DOHH2 (cell line): ENCODE measurements at regions not wholly inside any gene's neighbourhood (a gene's known extent, or its start where the extent isn't known, plus 50 kb on each side); places are given as distances from the start of the nearest gene placed in this dataset.

Experiments used
- H3F3A ChIP-seq: fragments of 200-600 bp; sonication (generic), shearing (Covaris generic); 2 replicates; pipeline ENCODE4 v1.6.0; 2016; ENCODE audit warnings: antibody characterized with exemption, mild to moderate bottlenecking; ENCODE audit not compliant: control insufficient read depth, insufficient read depth
- H3K27ac ChIP-seq: fragments of 200-600 bp; sonication (generic); 2 replicates; pipeline ENCODE4 v1.5.1; 2014; ENCODE audit warnings: low read depth, mild to moderate bottlenecking, low read length, moderate library complexity
- H3K27me3 ChIP-seq: fragments of 200-600 bp; sonication (generic); 2 replicates; pipeline ENCODE4 v1.6.1; 2014; ENCODE audit warnings: mild to moderate bottlenecking, low read length, mixed read lengths; ENCODE audit not compliant: control insufficient read depth
- H3K36me3 ChIP-seq: fragments of 200-600 bp; sonication (generic); 2 replicates; pipeline ENCODE4 v1.6.1; 2014; ENCODE audit warnings: mild to moderate bottlenecking, low read length, moderate library complexity, mixed read lengths; ENCODE audit not compliant: control insufficient read depth
- H3K4me1 ChIP-seq: fragments of 200-600 bp; sonication (generic); 2 replicates; pipeline ENCODE4 v1.6.1; 2014; ENCODE audit warnings: mild to moderate bottlenecking, low read length, mixed read lengths; ENCODE audit not compliant: control insufficient read depth
- H3K4me2 ChIP-seq: fragments of 200-600 bp; sonication (generic); 2 replicates; pipeline ENCODE4 v1.6.0; 2014; ENCODE audit warnings: mild to moderate bottlenecking, low read length, moderate library complexity
- H3K4me3 ChIP-seq: fragments of 200-600 bp; sonication (generic); 2 replicates; pipeline ENCODE4 v1.5.1; 2014; ENCODE audit warnings: mild to moderate bottlenecking, low read length, mixed read lengths
- H3K79me2 ChIP-seq: fragments of 200-600 bp; sonication (generic); 2 replicates; pipeline ENCODE4 v1.6.1; 2014; ENCODE audit warnings: mild to moderate bottlenecking, low read length, mixed read lengths; ENCODE audit not compliant: control insufficient read depth
- H3K9me2 ChIP-seq: fragments of 200-600 bp; sonication (generic); replicated peaks from 2 replicates; pipeline ENCODE4 v1.6.1; 2014; ENCODE audit warnings: mild to moderate bottlenecking, low read length, mixed read lengths; ENCODE audit not compliant: control insufficient read depth
- H3K9me3 ChIP-seq: fragments of 200-600 bp; sonication (generic); 2 replicates; pipeline ENCODE4 v1.6.1; 2014; ENCODE audit warnings: antibody characterized with exemption, low read length, mixed read lengths; ENCODE audit not compliant: control insufficient read depth, insufficient read depth
- H4K20me1 ChIP-seq: fragments of 200-600 bp; sonication (generic); 2 replicates; pipeline ENCODE4 v1.6.0; 2014; ENCODE audit warnings: low read depth, mild to moderate bottlenecking, antibody characterized with exemption, low read length, moderate library complexity; ENCODE audit not compliant: control insufficient read depth, insufficient read depth
- EZH2phosphoT487 ChIP-seq: fragments of 200-600 bp; sonication (generic); IDR thresholded peaks from 2 replicates; pipeline ENCODE4 v1.6.1; 2017; ENCODE audit warnings: borderline replicate concordance, mild to moderate bottlenecking, antibody characterized with exemption, low read length, moderate library complexity, mixed read lengths
- TF ChIP-seq, protein P1 (sequence below): fragments of 200-600 bp; sonication (generic); IDR thresholded peaks from one replicate; pipeline ENCODE4 v1.5.1; 2014; ENCODE audit warnings: antibody characterized with exemption, mild to moderate bottlenecking, low read depth, low read length; ENCODE audit not compliant: poor library complexity, severe bottlenecking

DNA sequence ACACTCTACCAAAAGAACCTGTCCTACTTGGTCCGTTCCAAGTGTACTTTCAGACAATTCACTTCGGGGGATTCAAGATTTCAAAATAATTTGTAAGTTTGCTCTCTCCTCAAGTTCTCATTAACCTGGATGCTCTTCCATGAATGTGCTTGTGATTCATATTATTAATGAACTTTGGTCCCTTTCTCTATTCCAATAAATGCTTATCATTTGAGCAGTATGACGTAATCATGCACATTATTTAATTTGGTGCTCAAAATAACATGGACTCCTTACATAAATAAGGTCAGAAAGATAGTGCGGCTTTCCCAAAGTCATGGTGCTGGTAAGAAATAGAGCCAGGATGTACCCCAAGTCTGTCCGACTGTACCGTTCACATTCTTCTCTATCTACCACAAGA lies 323.2 kb upstream of the SLCO3A1 start:
- H3F3A ChIP-seq: no peaks in the 10 kb centered on the region
- H3K36me3 ChIP-seq: no peaks in the 10 kb centered on the region
- H3K4me2 ChIP-seq: no peak overlapping the region
- H3K27ac ChIP-seq: no peak overlapping the region
- no peaks in the 10 kb centered on the region for H3K4me1 ChIP-seq
- no peaks in the 10 kb centered on the region for H3K9me3 ChIP-seq
- H3K9me2 ChIP-seq: no peaks in the 10 kb centered on the region
- no peaks in the 10 kb centered on the region for H3K27me3 ChIP-seq
- no peaks in the 10 kb centered on the region for H4K20me1 ChIP-seq
- H3K4me3 ChIP-seq: no peak overlapping the region
- TF ChIP-seq EZH2phosphoT487: no peak
- TF ChIP-seq, protein P1, sequence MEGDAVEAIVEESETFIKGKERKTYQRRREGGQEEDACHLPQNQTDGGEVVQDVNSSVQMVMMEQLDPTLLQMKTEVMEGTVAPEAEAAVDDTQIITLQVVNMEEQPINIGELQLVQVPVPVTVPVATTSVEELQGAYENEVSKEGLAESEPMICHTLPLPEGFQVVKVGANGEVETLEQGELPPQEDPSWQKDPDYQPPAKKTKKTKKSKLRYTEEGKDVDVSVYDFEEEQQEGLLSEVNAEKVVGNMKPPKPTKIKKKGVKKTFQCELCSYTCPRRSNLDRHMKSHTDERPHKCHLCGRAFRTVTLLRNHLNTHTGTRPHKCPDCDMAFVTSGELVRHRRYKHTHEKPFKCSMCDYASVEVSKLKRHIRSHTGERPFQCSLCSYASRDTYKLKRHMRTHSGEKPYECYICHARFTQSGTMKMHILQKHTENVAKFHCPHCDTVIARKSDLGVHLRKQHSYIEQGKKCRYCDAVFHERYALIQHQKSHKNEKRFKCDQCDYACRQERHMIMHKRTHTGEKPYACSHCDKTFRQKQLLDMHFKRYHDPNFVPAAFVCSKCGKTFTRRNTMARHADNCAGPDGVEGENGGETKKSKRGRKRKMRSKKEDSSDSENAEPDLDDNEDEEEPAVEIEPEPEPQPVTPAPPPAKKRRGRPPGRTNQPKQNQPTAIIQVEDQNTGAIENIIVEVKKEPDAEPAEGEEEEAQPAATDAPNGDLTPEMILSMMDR: no peak
- H3K79me2 ChIP-seq: no peaks in the 10 kb centered on the region

DNA sequence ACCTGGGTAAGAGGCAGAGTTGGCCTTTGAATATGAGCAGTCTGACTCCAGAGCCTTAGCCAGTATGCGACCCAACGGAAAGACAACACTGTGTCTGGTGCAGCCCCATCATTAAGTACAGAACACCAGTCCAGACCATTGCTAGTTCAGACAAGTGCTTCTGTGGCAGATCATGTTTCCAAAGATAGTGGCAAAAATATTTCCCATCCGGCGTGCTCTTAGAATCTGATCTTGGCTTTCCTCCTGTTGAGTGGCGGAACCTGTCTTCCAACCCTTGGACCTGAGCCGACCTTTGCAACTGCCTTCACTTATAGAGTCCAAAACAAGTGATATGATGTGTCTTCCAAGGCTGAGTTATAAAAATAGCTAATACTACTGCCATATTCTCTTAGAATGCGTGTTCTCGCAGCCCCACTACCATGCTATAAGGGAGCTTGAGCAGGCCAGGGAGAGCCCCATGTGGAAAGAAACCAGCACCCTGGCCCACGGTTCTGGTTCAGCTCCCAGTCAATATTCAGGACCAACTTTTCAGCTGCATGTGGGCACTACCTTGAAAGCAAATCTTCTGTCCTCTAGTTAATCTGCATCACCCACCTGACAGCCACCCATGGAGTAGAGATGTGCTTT lies 322.4 kb upstream of the SLCO3A1 start:
- Histone ChIP-seq H4K20me1 (no peaks in the 10 kb centered on the region), H3K9me3 (no peaks in the 10 kb centered on the region), H3K4me2 (no peak overlapping the region), H3K4me1 (no peaks in the 10 kb centered on the region), H3K4me3 (no peak overlapping the region), H3K36me3 (no peaks in the 10 kb centered on the region), H3K79me2 (no peaks in the 10 kb centered on the region), H3F3A (no peaks in the 10 kb centered on the region), H3K27ac (no peak overlapping the region), H3K27me3 (no peaks in the 10 kb centered on the region), H3K9me2 (no peaks in the 10 kb centered on the region)
- no peak for TF ChIP-seq EZH2phosphoT487
- TF ChIP-seq, protein P1: no peak

DNA sequence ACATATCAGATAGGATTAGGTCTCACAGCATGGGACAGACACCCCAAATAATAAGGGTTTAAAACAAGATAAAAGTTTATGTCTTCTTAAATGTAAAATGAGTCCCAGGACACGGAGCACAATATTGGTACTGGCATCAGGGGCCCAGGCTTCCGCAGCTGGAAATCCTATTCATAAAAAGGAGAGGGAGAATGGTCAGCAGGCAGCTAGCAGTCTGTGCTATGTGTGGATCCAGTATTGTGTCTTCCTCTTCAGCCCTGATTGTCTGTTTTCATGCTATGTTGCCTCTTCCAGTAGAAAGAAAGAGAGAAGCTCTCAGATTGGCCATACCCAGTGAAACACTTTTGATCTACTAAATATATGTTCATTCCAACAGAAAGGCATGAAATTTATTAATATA lies 319.3 kb upstream of the SLCO3A1 start:
- Histone ChIP-seq H3K27ac (no peak overlapping the region), H3K27me3 (no peaks in the 10 kb centered on the region), H4K20me1 (no peaks in the 10 kb centered on the region), H3K4me2 (no peak overlapping the region), H3F3A (no peaks in the 10 kb centered on the region), H3K4me1 (no peaks in the 10 kb centered on the region), H3K9me3 (no peaks in the 10 kb centered on the region), H3K36me3 (no peaks in the 10 kb centered on the region), H3K9me2 (no peaks in the 10 kb centered on the region), H3K4me3 (no peak overlapping the region), H3K79me2 (no peaks in the 10 kb centered on the region)
- TF ChIP-seq, protein P1: no peak
- no peak for TF ChIP-seq EZH2phosphoT487
